M059J (cell line): ENCODE measurements at regions not wholly inside any gene's neighbourhood (a gene's known extent, or its start where the extent isn't known, plus 50 kb on each side); places are given as distances from the start of the nearest gene placed in this dataset.
"Not testable (repeated sequence)": the region's sequence is repeated elsewhere in the genome, so short reads cannot be mapped to it uniquely, and the experiment has no call there.

Experiments used
- DNase-seq: peaks from one replicate; pipeline ENCODE4 v3.0.0-alpha.2; 2012; ENCODE audit warnings: low read depth

GRCh38 chr18:30454920-30455319, 587.6 kb downstream of the DSC3 start:
- DNase-seq = no peak

- no peak for DNase-seq
These were observed 590.6 kb downstream of the DSC3 start for GRCh38 chr18:30451981-30452380.

GRCh38 chr18:30450927-30451326, 591.6 kb downstream of the DSC3 start:
- no peak for DNase-seq

- DNase-seq = no peak
These were observed 595.9 kb downstream of the DSC3 start for GRCh38 chr18:30446605-30447004.

DNA sequence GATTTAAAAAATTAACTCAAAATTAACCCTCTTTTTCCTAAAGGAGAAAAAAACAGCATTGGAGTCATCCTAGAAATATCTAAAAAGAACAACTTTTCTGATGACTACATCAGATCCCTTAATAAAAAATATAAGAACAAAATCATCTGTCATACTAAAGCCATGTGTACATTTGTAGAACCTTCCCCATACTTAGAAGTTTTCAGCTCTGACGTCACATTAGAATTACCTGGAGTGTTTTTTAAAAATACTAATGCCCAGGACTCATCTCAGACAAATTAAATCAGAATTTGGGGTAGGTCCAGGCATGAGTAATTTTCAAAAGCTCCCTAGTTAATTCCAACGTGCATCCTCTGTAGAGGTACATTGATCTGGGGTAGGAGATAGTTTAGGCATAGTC, 598.0 kb downstream of the DSC3 start:
- no peak for DNase-seq

DNA sequence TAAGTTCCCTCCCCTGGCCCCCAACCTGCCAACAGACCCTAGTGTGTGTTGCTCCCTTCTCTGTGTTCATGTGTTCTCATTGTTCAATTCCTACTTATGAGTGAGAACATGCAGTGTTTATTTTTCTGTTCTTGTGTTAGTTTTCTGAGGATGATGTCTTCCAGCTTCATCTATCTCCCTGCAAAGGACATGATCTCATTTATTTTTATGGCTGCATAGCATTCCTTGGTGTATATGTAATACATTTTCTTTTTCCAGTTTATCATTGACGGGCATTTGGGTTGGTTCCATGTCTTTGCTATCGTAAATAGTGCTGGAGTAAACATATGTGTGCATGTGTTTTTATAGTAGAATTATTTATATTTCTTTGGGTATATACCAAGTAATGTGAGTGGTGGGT, 602.2 kb downstream of the DSC3 start:
- no peak for DNase-seq

GRCh38 chr18:30439174-30439573, 603.4 kb downstream of the DSC3 start:
- no peak for DNase-seq

DNA sequence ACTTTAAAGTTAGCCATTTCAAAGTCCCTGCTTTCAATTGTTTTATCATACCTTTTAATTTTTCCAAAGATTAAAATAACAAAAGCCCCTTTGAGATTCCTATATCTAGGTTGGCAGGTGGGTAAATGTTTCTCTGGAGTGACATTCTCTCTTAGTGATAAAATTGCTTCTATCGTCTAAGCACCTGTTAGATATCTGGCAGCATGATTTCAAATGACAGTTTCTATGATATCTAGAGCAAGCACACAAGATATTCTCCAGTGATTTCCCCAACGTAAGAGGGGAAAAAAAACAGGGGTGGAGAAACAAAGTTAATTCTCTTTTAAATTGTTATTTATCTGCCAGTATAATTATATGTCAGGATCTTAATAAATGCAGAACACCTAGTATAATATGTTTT, 610.2 kb downstream of the DSC3 start:
- no peak for DNase-seq

DNA sequence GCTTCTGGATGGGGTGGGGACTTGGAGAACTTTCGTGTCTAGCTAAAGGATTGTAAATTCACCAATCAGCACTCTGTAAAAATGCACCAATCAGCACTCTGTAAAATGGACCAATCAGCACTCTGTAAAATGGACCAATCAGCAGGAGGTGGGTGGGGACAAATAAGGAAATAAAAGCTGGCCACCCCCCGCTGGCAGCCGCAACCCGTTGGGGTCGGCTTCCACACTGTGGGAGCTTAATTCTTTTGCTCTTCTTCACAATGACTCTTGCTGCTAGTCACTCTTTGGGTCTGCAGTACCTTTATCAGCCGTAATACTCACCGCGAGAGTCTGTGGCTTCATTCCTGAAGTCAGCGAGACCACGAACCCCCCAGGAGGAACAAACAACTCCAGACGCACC, 623.1 kb downstream of the DSC3 start:
- DNase-seq = not testable (repeated sequence)

DNA sequence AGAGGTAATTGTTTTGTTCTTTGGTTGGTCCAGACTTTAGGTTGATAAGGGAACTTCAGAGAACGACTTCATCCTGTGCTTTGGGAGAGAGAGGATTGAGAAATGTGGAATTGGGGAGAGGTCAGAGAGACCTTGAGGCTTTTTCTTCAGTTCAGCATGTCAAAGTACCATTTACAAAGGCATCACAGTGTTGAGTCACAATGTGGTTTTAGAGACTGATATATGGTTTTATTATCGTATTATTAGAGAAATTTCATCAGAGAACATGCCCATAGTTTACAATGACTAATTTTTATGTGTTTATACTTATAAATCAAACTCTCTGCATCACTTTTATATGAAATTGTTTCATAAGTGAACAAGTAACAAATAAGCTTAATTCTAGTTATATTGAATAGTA, 626.6 kb downstream of the DSC3 start:
- no peak for DNase-seq

DNA sequence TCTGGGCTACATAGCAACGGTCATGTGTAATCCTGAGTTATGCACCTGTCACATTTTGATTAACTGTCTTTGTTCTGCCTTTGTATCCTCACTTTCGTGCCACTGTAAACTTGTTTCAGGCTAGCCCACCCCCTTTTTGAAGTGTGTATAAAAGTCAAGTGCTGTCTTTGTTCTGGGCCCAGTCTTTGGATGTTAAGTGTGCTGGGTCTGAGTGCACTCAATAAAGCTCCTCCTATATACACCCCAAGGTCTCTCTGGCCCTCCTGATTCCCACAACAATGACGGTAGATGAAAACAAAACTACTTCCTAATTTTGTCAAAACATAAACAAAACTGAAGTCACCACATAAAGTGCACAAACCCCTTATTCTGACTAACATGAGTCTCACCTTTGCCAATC, 633.4 kb downstream of the DSC3 start:
- DNase-seq = no peak

GRCh38 chr18:30406728-30407127, 635.8 kb downstream of the DSC3 start:
- DNase-seq = no peak

GRCh38 chr18:30405038-30405437, 637.5 kb downstream of the DSC3 start:
- DNase-seq = no peak

- DNase-seq = no peak
These were observed 638.1 kb downstream of the DSC3 start for GRCh38 chr18:30404422-30404821.

DNA sequence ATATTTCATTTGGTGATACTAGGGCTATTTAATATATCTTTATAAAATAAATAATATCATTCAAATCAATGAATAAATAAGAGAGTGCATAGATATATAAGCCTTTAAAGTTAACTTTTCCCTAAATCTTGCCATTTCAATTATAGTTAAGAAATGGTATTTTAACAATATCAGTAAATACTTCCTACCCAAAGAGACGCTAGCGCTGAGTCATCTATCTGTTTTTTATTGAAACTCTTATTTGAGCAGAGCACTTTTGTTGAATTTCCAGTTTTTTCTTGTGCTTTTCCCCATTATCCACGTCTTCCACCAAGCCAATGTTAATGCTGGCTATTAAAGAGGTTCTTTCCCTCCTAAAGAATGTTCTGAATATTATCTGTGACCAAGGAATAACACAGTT, 639.3 kb downstream of the DSC3 start:
- DNase-seq = no peak

GRCh38 chr18:30387401-30387800, 655.1 kb downstream of the DSC3 start:
- DNase-seq = no peak

- DNase-seq = no peak
These were observed 655.9 kb downstream of the DSC3 start for GRCh38 chr18:30386624-30387023.

- no peak for DNase-seq
These were observed 656.9 kb downstream of the DSC3 start for GRCh38 chr18:30385684-30386083.

DNA sequence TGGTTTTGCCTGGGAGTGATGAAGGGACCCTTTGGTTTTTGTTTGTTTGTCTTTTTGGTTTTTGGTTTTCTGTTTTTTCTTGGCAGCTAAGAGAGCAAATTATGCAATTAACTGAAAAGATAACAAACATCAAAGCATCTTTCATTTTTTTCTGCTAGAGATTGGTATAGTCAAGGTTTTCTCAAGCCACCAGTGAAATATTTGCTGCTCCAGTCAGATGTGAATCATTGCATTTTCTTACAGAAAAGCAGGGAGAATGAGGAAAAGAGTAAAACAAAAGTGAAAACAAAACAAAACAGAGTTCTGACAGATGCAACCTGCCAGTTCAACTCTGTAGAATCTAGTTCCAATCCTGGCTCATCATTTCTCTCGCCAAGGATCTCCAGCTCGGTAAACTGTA, 660.7 kb downstream of the DSC3 start:
- no peak for DNase-seq

DNA sequence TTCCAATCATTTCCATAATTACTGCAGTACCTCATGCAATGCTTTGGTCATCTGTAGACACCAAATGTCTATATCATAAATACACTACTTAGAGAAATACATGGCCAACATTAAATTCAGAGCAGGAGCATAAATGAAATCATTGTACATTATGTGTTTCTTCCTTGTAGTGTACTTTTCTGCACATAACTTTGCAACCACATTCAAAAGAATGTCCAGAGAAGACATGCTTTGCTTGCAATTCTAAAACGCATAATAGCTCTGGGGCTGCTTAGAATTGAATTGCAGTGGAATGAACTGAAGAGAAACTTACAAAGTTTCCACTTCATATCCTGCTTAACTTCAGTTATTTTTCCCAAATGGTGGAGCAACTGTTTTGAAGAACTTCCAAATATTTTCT, 664.4 kb downstream of the DSC3 start:
- no peak for DNase-seq

- DNase-seq = no peak
These were observed 666.0 kb downstream of the DSC3 start for GRCh38 chr18:30376515-30376914.

- DNase-seq = no peak
These were observed 680.5 kb downstream of the DSC3 start for GRCh38 chr18:30361864-30362540.

DNA sequence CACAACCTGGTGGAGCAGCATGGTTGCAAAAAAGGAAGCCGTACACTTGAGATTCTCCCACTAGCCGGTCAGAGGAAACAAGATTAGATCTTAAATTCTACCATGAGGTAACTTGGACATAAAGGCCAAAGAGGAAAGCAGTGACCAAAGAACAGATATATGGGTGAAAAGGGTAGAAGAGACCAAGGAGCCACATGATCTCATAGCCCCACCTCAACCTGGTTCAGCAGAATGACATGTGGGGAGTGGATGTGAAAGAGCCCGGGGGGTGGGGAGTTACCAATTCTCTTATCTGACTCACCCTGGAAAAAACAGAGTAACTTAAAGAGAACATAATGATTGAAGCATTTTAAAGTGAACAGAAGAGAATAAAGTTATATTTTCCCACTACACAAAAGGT, 683.0 kb downstream of the DSC3 start:
- DNase-seq = no peak

GRCh38 chr18:30358555-30358954, 684.0 kb downstream of the DSC3 start:
- peak; percentile 17 for DNase-seq
